ENCODE measurements at regions not wholly inside any gene's neighbourhood (a gene's known extent, or its start where the extent isn't known, plus 50 kb on each side); places are given as distances from the start of the nearest gene placed in this dataset.

- FAIRE-seq (no peak), DNase-seq (ENCODE audit: low read depth, low spot score) (no peak)
- no peak overlapping the region for H3K9ac ChIP-seq (replicated peaks; ENCODE audit: extremely low read depth, insufficient read depth, low read length)
- no peak overlapping the region for H3K4me2 ChIP-seq (ENCODE audit: insufficient read depth, low read length)
- no peaks in the 10 kb centered on the region for H3K9me1 ChIP-seq (replicated peaks; ENCODE audit: control insufficient read depth, extremely low read depth, insufficient read depth, low read length)
- H3K9me3 ChIP-seq (replicated peaks; ENCODE audit: control insufficient read depth, insufficient read depth, low read length): no peaks in the 10 kb centered on the region
- POLR2A ChIA-PET: no interaction called here
- no peak overlapping the region for H3K4me3 ChIP-seq (replicated peaks in 1 of 3; ENCODE audit: insufficient read depth in 1 of 3, low read depth in 1 of 3, low read length in 3 of 3)
- TF ChIP-seq POLR2AphosphoS5 (IDR thresholded peaks at IDR 0.05; ENCODE audit: insufficient read depth, low read depth, low read length): no peak
- TF ChIP-seq EZH2 (IDR thresholded peaks at IDR 0.05; ENCODE audit: borderline replicate concordance, low read depth, low read length, severe bottlenecking): no peak
- TF ChIP-seq, protein P1, sequence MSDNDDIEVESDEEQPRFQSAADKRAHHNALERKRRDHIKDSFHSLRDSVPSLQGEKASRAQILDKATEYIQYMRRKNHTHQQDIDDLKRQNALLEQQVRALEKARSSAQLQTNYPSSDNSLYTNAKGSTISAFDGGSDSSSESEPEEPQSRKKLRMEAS (IDR thresholded peaks at IDR 0.05; ENCODE audit: insufficient read depth, insufficient read length): no peak
- TF ChIP-seq POLR2A (IDR thresholded peaks at IDR 0.05; ENCODE audit: low read depth, low read length): no peak
- TF ChIP-seq, protein P2, sequence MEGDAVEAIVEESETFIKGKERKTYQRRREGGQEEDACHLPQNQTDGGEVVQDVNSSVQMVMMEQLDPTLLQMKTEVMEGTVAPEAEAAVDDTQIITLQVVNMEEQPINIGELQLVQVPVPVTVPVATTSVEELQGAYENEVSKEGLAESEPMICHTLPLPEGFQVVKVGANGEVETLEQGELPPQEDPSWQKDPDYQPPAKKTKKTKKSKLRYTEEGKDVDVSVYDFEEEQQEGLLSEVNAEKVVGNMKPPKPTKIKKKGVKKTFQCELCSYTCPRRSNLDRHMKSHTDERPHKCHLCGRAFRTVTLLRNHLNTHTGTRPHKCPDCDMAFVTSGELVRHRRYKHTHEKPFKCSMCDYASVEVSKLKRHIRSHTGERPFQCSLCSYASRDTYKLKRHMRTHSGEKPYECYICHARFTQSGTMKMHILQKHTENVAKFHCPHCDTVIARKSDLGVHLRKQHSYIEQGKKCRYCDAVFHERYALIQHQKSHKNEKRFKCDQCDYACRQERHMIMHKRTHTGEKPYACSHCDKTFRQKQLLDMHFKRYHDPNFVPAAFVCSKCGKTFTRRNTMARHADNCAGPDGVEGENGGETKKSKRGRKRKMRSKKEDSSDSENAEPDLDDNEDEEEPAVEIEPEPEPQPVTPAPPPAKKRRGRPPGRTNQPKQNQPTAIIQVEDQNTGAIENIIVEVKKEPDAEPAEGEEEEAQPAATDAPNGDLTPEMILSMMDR (IDR thresholded peaks at IDR 0.05; ENCODE audit: extremely low read depth in 1 of 2, insufficient read depth in 1 of 2, low read depth in 1 of 2, low read length in 2 of 2): no peak
- TF ChIP-seq MYC (IDR thresholded peaks at IDR 0.05; ENCODE audit: low read depth, low read length): no peak
- no peak for TF ChIP-seq GATA2 (IDR thresholded peaks at IDR 0.05; ENCODE audit: insufficient read depth, insufficient read length, low read depth, low read length)
- no peak for TF ChIP-seq FOS (IDR thresholded peaks at IDR 0.05; ENCODE audit: borderline replicate concordance, insufficient read depth, low read length)
- no peak for TF ChIP-seq JUN (IDR thresholded peaks at IDR 0.05; ENCODE audit: borderline replicate concordance, insufficient read depth, insufficient read length, low read depth)
- H2AFZ ChIP-seq (ENCODE audit: low read depth, low read length): no peak overlapping the region
- H3K27me3 ChIP-seq (ENCODE audit: control insufficient read depth in 2 of 2, insufficient read depth in 2 of 2, low read length in 2 of 2): no peaks in the 10 kb centered on the region
- no peak overlapping the region for H3K27ac ChIP-seq (ENCODE audit: insufficient read depth, low read depth, low read length)
- H4K20me1 ChIP-seq (replicated peaks; ENCODE audit: control insufficient read depth, extremely low read depth, insufficient read depth, low read length): no peaks in the 10 kb centered on the region
- H3K36me3 ChIP-seq (ENCODE audit: control insufficient read depth in 2 of 2, extremely low read depth in 1 of 2, insufficient read depth in 2 of 2, low read length in 2 of 2): no peaks in the 10 kb centered on the region
- CTCF ChIA-PET: no interaction called here
- intact Hi-C loops (cut with micrococcal nuclease) (no loop called here), dilution Hi-C loops (cut with MboI; ENCODE audit: extremely low pct_ligation_motif_present, low sequenced_read_pairs) (no loop called here)
- no peaks in the 10 kb centered on the region for H3K79me2 ChIP-seq (ENCODE audit: control insufficient read depth, insufficient read depth, low read length)
- peaks cover 15% of the 10 kb centered on the region for H3K4me1 ChIP-seq (ENCODE audit: control insufficient read depth, extremely low read depth, insufficient read depth, low read length)
- BruUV-seq (replicated peaks): no TSS peak
Observed at GRCh38 chr6:4379958-4380357, 244.6 kb upstream of the ECI2 start.
